AG04449 (cell line): ENCODE measurements at regions not wholly inside any gene's neighbourhood (a gene's known extent, or its start where the extent isn't known, plus 50 kb on each side); places are given as distances from the start of the nearest gene placed in this dataset.

ENCODE experiments used
- CTCF ChIA-PET: fragments of 350-600 bp; formaldehyde crosslinking; extraction: SDS; loops from one replicate; lab custom pipeline; 2021; ENCODE audit warnings: antibody characterized with exemption; lab: Yijun Ruan, JAX
- POLR2A ChIA-PET: fragments of 400-600, 350-600 bp; formaldehyde crosslinking; extraction: SDS; loops from one replicate; lab custom pipeline; 2020; ENCODE audit warnings: antibody characterized with exemption, inconsistent platforms; lab: Yijun Ruan, JAX
- DNase-seq: peaks from one replicate; pipeline ENCODE4 v3.0.0-alpha.2; 2010; ENCODE audit warnings: low read depth, low spot score
- H3K4me3 ChIP-seq: 2 replicates; pipeline ENCODE4 v1.5.1; 2011; ENCODE audit warnings: low read depth, mild to moderate bottlenecking, control low read depth, low read length
- CTCF ChIP-seq: IDR thresholded peaks from one replicate; pipeline ENCODE4 v1.5.1; 2011; ENCODE audit warnings: mild to moderate bottlenecking, moderate library complexity, low read length, control low read depth, inconsistent platforms; ENCODE audit not compliant: insufficient read depth; ENCODE audit errors: missing control alignments

DNA sequence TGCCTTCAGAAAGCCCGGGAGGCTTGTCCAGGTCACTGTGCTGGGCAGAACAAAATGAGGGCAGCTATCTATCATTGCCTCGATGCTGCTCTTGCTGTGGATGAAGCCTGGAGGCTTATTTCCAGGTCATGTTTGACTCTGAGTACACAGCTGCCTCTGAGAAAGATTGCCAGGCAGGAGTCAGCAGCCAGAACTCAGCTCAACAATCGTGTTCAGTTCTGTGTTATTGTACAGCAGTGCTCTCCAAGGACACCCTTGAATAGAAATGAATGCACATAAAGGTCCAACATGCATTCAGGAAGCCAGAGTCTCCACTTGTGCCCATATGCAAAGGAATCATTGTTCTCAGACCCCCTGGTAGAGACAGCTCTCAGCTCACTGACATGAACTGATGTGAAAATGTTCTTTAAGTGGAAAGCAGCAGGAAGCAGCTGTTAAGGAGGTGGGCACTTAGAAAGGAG lies 61.7 kb upstream of the ZFR start:
- H3K4me3 ChIP-seq: peak overlapping the region; percentile 46
- DNase-seq: no peak
- TF ChIP-seq CTCF: no peak
- ChIA-PET POLR2A (interaction anchor here (0.8 to 2.3 kb wide), 3 partner anchors 15 to 25 kb away, joined by 3 to 11 read pairs (median 8); no protein-coding TSS in a partner anchor), CTCF (interaction anchor here (1.2 to 9.4 kb wide), 6 partner anchors 18 to 93 kb away, joined by 3 to 134 read pairs (median 6); no protein-coding TSS in a partner anchor)

DNA sequence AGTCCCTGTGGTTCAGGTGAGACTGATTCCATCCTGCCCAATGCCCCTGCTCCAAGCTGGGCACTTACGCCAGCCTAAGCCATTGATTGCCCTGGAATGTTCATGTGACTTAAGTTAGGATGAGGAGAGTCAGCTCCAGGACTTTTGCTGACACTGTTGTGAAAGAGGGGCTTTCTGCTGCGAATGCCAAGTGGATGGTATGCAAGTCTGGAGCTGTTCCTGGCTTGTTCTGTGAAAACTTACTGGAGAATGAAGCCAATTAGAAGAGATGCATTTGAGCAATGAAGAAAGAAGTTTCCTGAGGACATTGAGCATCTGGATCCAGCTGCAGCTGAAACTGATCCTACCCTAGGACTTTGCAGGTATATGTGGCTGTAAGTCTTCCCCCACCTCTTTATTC lies 61.2 kb upstream of the ZFR start:
- TF ChIP-seq CTCF: no peak
- CTCF ChIA-PET: interaction anchor here (1.2 to 9.4 kb wide), 6 partner anchors 17 to 94 kb away, joined by 3 to 134 read pairs (median 6); no protein-coding TSS in a partner anchor
- peak; percentile 80 for DNase-seq
- POLR2A ChIA-PET: interaction anchor here (0.6 to 2.3 kb wide), 7 partner anchors 15 to 233 kb away, joined by 3 to 11 read pairs (median 4); partner anchors contain the start of gene ZFR
- peak overlapping the region; percentile 46 for H3K4me3 ChIP-seq

DNA sequence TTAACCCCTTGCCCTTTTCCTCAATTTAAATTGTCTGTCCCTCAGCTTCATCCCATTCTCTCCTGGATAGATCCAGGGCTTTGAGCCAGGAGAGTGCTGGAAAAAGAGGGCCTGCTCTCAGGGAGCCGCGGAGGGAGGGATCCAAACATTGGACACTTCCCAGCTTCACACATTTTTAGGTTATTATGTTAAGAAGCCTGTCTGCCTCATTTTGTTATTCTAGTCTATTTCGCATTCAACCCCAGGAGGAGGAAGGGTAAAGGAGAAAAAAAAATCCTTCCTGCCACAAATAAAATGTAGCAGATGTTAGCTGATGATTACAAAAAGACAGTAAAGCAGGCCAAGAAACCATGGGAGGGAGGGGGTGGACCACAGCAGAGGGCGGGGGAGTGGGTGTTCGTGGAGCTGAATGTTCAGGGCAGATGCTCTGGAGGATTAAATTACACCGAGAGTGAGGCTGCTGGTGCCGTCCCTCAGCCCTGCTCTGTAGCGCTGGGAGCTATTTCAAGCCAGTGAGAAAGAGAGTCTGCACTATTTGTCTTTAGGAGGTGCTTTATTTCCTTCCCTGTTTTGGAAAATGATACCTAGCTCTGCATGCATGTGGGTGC lies 60.6 kb upstream of the ZFR start:
- POLR2A ChIA-PET: interaction anchor here (0.6 to 2.3 kb wide), 7 partner anchors 17 to 233 kb away, joined by 3 to 11 read pairs (median 4); partner anchors contain the start of genes SUB1 and ZFR
- no peak for TF ChIP-seq CTCF
- peak; percentile 92 for DNase-seq

GRCh38 chr5:32504329-32504988 lies 59.9 kb upstream of the ZFR start:
- no peak for DNase-seq
- 0 out of 2 replicates have a peak overlapping the region, but pooled peaks have one; percentile 4 for H3K4me3 ChIP-seq
- POLR2A ChIA-PET: interaction anchor here (0.9 to 2.3 kb wide), 4 partner anchors 18 to 81 kb away, joined by 4 to 11 read pairs (median 7); partner anchors contain the start of genes SUB1 and ZFR
- CTCF ChIA-PET: interaction anchor here (1.4 to 9.4 kb wide), 5 partner anchors 8 to 95 kb away, joined by 6 to 134 read pairs (median 8); no protein-coding TSS in a partner anchor
- TF ChIP-seq CTCF: no peak

More for the DNA sequence above, 60.6 kb upstream of the ZFR start:
- H3K4me3 ChIP-seq: peak overlapping the region; percentile 46
- CTCF ChIA-PET: interaction anchor here (1.2 to 9.4 kb wide), 7 partner anchors 9 to 94 kb away, joined by 3 to 134 read pairs (median 6); no protein-coding TSS in a partner anchor

DNA sequence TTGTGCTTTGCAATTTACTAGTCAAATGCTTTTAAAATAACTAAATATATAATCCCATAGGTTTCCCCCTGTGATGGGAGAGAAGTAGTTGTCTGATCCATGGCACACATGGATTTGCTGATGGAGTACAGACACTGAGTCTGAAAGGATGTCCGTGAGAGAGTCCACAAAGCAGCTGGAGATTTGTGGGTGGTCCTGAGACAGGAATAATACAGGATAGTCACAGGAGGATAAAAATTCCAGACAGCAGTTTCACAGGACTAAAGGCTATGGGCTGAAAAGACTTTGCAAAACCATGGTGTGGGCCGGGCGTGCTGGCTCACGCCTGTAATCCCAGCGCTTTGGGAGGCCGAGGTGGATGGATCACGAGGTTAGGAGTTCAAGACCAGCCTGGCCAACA lies 58.7 kb upstream of the ZFR start:
- CTCF ChIA-PET: interaction anchor here (9.4 kb wide), 1 partner anchor 15 kb away, joined by 134 read pairs; no protein-coding TSS in a partner anchor
- no peak for DNase-seq
- H3K4me3 ChIP-seq: no peak overlapping the region
- POLR2A ChIA-PET: no interaction called here
- TF ChIP-seq CTCF: no peak
